Mesothelial cell of epicardium (in vitro differentiated cells): ENCODE measurements at regions not wholly inside any gene's neighbourhood (a gene's known extent, or its start where the extent isn't known, plus 50 kb on each side); places are given as distances from the start of the nearest gene placed in this dataset.
A peak's percentile ranks its signal among the peaks of the same experiment; 100 is the strongest.

ENCODE experiments used
- DNase-seq, 2 experiments: peaks; one replicate each; pipeline ENCODE4 v3.0.0; 2021; ENCODE audit warnings: low spot score in 2 of 2; ENCODE audit not compliant: unreplicated experiment in 2 of 2
- H3K27ac Mint-ChIP-seq: 2 replicates; pipeline ENCODE4 v1.8.0; 2021; ENCODE audit warnings: mixed read lengths
- H3K27me3 Mint-ChIP-seq: 2 replicates; pipeline ENCODE4 v1.8.0; 2021; ENCODE audit warnings: low read depth, mixed read lengths
- H3K36me3 Mint-ChIP-seq: 2 replicates; pipeline ENCODE4 v1.8.0; 2021; ENCODE audit warnings: mixed read lengths
- H3K4me1 Mint-ChIP-seq: 2 replicates; pipeline ENCODE4 v1.8.0; 2021; ENCODE audit warnings: mixed read lengths
- H3K4me3 Mint-ChIP-seq: 2 replicates; pipeline ENCODE4 v1.8.0; 2021; ENCODE audit warnings: mild to moderate bottlenecking, moderate library complexity, mixed read lengths
- H3K9me3 Mint-ChIP-seq: 2 replicates; pipeline ENCODE4 v1.8.0; 2021; ENCODE audit warnings: mixed read lengths
- CTCF ChIP-seq: fragments of 200-600 bp; sonication (generic); IDR thresholded peaks from one replicate; pipeline ENCODE4 v1.5.0; 2021; ENCODE audit warnings: antibody characterized with exemption; ENCODE audit not compliant: unreplicated experiment

GRCh38 chr6:113377362-113377942 lies 479.7 kb upstream of the MARCKS start:
- DNase-seq: no peak
- Mint-ChIP-seq H3K4me3 (no peak overlapping the region), H3K27me3 (no peaks in the 10 kb centered on the region), H3K4me1 (peaks cover 43% of the 10 kb centered on the region), H3K9me3 (no peaks in the 10 kb centered on the region), H3K36me3 (no peaks in the 10 kb centered on the region), H3K27ac (peak overlapping the region; percentile 69)
- no peak for TF ChIP-seq CTCF

- no peak overlapping the region for H3K4me3 Mint-ChIP-seq
- peaks cover 49% of the 10 kb centered on the region for H3K4me1 Mint-ChIP-seq
- TF ChIP-seq CTCF: no peak
- H3K27me3 Mint-ChIP-seq: no peaks in the 10 kb centered on the region
- DNase-seq: no peak
- H3K36me3 Mint-ChIP-seq: no peaks in the 10 kb centered on the region
- H3K27ac Mint-ChIP-seq: no peak overlapping the region
- H3K9me3 Mint-ChIP-seq: no peaks in the 10 kb centered on the region
Measured at GRCh38 chr6:113380591-113380990, 476.6 kb upstream of the MARCKS start.

- Mint-ChIP-seq H3K36me3 (no peaks in the 10 kb centered on the region), H3K27ac (no peak overlapping the region), H3K9me3 (no peaks in the 10 kb centered on the region), H3K4me3 (no peak overlapping the region), H3K4me1 (peaks cover 45% of the 10 kb centered on the region), H3K27me3 (no peaks in the 10 kb centered on the region)
- TF ChIP-seq CTCF: no peak
- DNase-seq: no peak
Measured at GRCh38 chr6:113381232-113381631, 475.9 kb upstream of the MARCKS start.

- TF ChIP-seq CTCF: no peak
- H3K36me3 Mint-ChIP-seq: no peaks in the 10 kb centered on the region
- H3K27ac Mint-ChIP-seq: no peak overlapping the region
- no peaks in the 10 kb centered on the region for H3K27me3 Mint-ChIP-seq
- no peak for DNase-seq
- H3K4me1 Mint-ChIP-seq: peaks cover 39% of the 10 kb centered on the region
- no peak overlapping the region for H3K4me3 Mint-ChIP-seq
- no peaks in the 10 kb centered on the region for H3K9me3 Mint-ChIP-seq
Measured at GRCh38 chr6:113381959-113382358, 475.2 kb upstream of the MARCKS start.

GRCh38 chr6:113383701-113384100 lies 473.4 kb upstream of the MARCKS start:
- Mint-ChIP-seq H3K4me1 (peaks cover 23% of the 10 kb centered on the region), H3K27ac (no peak overlapping the region), H3K27me3 (no peaks in the 10 kb centered on the region), H3K9me3 (no peaks in the 10 kb centered on the region), H3K36me3 (no peaks in the 10 kb centered on the region), H3K4me3 (no peak overlapping the region)
- DNase-seq: no peak
- TF ChIP-seq CTCF: no peak

- DNase-seq: no peak
- Mint-ChIP-seq H3K27ac (no peak overlapping the region), H3K36me3 (no peaks in the 10 kb centered on the region), H3K4me1 (peaks cover 20% of the 10 kb centered on the region), H3K9me3 (no peaks in the 10 kb centered on the region), H3K27me3 (no peaks in the 10 kb centered on the region), H3K4me3 (no peak overlapping the region)
- TF ChIP-seq CTCF: no peak
Measured at GRCh38 chr6:113385020-113385431, 472.1 kb upstream of the MARCKS start.
